WTC11 (cell line): ENCODE measurements at regions not wholly inside any gene's neighbourhood (a gene's known extent, or its start where the extent isn't known, plus 50 kb on each side); places are given as distances from the start of the nearest gene placed in this dataset.

Source experiments
- CREB1 ChIP-seq: sonication (generic); formaldehyde crosslinking; IDR thresholded peaks from 2 replicates; pipeline ENCODE4 v1.8.0; 2023; ENCODE audit warnings: mild to moderate bottlenecking, missing genetic modification reagents
- ESRRA ChIP-seq: sonication (generic); formaldehyde crosslinking; IDR thresholded peaks from 2 replicates; pipeline ENCODE4 v1.8.1; 2022; ENCODE audit warnings: mild to moderate bottlenecking, missing genetic modification reagents, borderline replicate concordance
- IRF2 ChIP-seq: sonication (generic); formaldehyde crosslinking; IDR thresholded peaks from 2 replicates; pipeline ENCODE4 v1.8.0; 2022; ENCODE audit warnings: low read depth, missing genetic modification reagents, borderline replicate concordance
- NFYB ChIP-seq: sonication (generic); formaldehyde crosslinking; conservative IDR thresholded peaks from 2 replicates; pipeline ENCODE4 v1.8.0; 2022; ENCODE audit warnings: low read depth, missing genetic modification reagents
- SMAD4 ChIP-seq: sonication (generic); formaldehyde crosslinking; IDR thresholded peaks from 2 replicates; pipeline ENCODE4 v1.8.0; 2022; ENCODE audit warnings: mild to moderate bottlenecking, missing genetic modification reagents
- TF ChIP-seq, protein P1 (sequence below): sonication (generic); formaldehyde crosslinking; IDR thresholded peaks from 2 replicates; pipeline ENCODE4 v1.8.1; 2023; ENCODE audit warnings: mild to moderate bottlenecking, moderate library complexity, missing genetic modification reagents
- TF ChIP-seq, protein P2 (sequence below): fragments of 200-600 bp; IDR thresholded peaks from 2 replicates; pipeline ENCODE4 v1.8.0; 2022; ENCODE audit warnings: antibody characterized with exemption

DNA sequence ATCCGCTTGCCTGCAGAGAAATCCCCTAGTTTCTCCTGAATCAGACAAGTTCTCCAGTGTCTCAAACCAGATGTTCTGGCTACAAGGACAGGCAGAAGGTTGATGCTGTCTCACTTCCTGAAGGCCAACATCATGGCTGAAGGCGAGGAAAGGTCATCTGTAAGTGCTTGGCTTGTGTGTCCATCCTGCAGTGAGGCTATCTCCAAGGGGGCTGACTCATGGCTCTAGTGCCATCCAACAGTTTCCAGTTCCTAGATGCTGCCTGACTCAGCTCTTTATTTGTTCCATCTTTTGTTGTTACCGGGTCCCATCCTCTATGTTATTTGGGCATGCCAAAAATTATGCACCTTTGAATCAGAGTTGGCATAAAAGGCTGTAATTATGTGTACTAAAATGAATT is 232.1 kb upstream of the TBX3 start:
- TF ChIP-seq, protein P1, sequence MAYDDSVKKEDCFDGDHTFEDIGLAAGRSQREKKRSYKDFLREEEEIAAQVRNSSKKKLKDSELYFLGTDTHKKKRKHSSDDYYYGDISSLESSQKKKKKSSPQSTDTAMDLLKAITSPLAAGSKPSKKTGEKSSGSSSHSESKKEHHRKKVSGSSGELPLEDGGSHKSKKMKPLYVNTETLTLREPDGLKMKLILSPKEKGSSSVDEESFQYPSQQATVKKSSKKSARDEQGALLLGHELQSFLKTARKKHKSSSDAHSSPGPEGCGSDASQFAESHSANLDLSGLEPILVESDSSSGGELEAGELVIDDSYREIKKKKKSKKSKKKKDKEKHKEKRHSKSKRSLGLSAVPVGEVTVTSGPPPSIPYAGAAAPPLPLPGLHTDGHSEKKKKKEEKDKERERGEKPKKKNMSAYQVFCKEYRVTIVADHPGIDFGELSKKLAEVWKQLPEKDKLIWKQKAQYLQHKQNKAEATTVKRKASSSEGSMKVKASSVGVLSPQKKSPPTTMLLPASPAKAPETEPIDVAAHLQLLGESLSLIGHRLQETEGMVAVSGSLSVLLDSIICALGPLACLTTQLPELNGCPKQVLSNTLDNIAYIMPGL (CRISPR knock-in tag), result no peak
- no peak for TF ChIP-seq IRF2 (CRISPR knock-in tag)
- TF ChIP-seq, protein P2, sequence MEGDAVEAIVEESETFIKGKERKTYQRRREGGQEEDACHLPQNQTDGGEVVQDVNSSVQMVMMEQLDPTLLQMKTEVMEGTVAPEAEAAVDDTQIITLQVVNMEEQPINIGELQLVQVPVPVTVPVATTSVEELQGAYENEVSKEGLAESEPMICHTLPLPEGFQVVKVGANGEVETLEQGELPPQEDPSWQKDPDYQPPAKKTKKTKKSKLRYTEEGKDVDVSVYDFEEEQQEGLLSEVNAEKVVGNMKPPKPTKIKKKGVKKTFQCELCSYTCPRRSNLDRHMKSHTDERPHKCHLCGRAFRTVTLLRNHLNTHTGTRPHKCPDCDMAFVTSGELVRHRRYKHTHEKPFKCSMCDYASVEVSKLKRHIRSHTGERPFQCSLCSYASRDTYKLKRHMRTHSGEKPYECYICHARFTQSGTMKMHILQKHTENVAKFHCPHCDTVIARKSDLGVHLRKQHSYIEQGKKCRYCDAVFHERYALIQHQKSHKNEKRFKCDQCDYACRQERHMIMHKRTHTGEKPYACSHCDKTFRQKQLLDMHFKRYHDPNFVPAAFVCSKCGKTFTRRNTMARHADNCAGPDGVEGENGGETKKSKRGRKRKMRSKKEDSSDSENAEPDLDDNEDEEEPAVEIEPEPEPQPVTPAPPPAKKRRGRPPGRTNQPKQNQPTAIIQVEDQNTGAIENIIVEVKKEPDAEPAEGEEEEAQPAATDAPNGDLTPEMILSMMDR, result no peak
- TF ChIP-seq SMAD4, result no peak
- TF ChIP-seq CREB1 (CRISPR knock-in tag), result no peak
- TF ChIP-seq ESRRA (CRISPR knock-in tag), result no peak
- no peak for TF ChIP-seq NFYB (CRISPR knock-in tag)
